Uterus (tissue), 2 donors: ENCODE measurements at regions not wholly inside any gene's neighbourhood (a gene's known extent, or its start where the extent isn't known, plus 50 kb on each side); places are given as distances from the start of the nearest gene placed in this dataset.

Experiments
- POLR2A ChIP-seq, 2 donors: fragments of 450-650 bp; IDR thresholded peaks; one replicate each; pipeline ENCODE4 v1.6.1; 2016; ENCODE audit warnings: antibody characterized with exemption in 2 of 2, mild to moderate bottlenecking in 1 of 2, moderate library complexity in 1 of 2
- TF ChIP-seq, protein P1 (sequence below), 4 experiments: fragments of 200-600 bp in 2 of 4; fragments of 450-650 bp in 2 of 4; sonication (generic) in 2 of 4; IDR thresholded peaks; one replicate each; pipeline ENCODE4 v1.5.1; 2016 to 2019; ENCODE audit warnings: antibody characterized with exemption in 4 of 4, mild to moderate bottlenecking in 2 of 4, moderate library complexity in 1 of 4

DNA sequence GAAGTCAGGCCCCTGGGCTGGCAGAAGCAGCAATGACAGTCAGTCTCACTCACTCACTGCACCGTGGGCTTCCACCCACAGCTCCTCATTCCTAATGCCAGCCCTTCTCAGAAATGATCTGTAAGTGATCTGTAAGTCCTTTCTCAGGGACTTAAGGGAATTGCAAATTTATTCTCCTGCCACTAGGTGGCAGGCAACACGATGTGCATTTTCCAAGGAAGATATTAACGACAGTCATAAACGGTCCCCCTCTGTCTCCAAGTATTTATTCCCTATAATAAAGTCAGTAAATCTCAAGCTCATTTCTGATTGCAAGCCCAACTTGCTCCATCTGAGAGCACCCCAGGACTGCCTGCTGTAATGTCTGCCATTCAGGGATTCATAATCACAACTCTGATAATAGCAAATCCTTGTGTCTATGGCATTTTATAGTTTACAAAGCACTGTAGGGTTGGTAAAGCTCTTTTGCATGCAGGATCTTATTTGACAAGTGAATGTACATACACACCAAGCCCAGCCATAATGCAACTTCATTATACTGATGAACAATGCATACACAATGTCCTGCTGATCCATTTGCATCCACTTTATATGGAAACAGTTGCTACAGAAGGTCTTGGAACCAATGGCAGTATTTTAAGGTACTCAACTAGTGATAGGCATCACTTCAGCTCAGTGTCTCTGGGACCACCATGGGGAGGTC is 380.5 kb upstream of the CAMK1G start:
- TF ChIP-seq, protein P1, sequence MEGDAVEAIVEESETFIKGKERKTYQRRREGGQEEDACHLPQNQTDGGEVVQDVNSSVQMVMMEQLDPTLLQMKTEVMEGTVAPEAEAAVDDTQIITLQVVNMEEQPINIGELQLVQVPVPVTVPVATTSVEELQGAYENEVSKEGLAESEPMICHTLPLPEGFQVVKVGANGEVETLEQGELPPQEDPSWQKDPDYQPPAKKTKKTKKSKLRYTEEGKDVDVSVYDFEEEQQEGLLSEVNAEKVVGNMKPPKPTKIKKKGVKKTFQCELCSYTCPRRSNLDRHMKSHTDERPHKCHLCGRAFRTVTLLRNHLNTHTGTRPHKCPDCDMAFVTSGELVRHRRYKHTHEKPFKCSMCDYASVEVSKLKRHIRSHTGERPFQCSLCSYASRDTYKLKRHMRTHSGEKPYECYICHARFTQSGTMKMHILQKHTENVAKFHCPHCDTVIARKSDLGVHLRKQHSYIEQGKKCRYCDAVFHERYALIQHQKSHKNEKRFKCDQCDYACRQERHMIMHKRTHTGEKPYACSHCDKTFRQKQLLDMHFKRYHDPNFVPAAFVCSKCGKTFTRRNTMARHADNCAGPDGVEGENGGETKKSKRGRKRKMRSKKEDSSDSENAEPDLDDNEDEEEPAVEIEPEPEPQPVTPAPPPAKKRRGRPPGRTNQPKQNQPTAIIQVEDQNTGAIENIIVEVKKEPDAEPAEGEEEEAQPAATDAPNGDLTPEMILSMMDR (IDR thresholded peaks at IDR 0.05) = peak; percentile 61 to 72 (median 66)
- no peak for TF ChIP-seq POLR2A (IDR thresholded peaks at IDR 0.05)
